ENCODE measurements at regions not wholly inside any gene's neighbourhood (a gene's known extent, or its start where the extent isn't known, plus 50 kb on each side); places are given as distances from the start of the nearest gene placed in this dataset.
"Not testable (repeated sequence)": the region's sequence is repeated elsewhere in the genome, so short reads cannot be mapped to it uniquely, and the experiment has no call there.

- H3K4me3 ChIP-seq (ENCODE audit: low read depth, low read length), result no peak overlapping the region
- TF ChIP-seq MYC (IDR thresholded peaks at IDR 0.05; ENCODE audit: low read depth, low read length), result no peak
- TF ChIP-seq CTCF (IDR thresholded peaks at IDR 0.05; ENCODE audit: low read depth, low read length), result no peak
- TF ChIP-seq POLR2A (IDR thresholded peaks at IDR 0.05; ENCODE audit: extremely low read depth, insufficient read length), result no peak
- no peak for TF ChIP-seq MAX (IDR thresholded peaks at IDR 0.05; ENCODE audit: low read depth, low read length)
- DNase-seq (ENCODE audit: low read depth), result no peak
These were observed 92.8 kb upstream of the TMTC2 start for GRCh38 chr12:82593901-82594396.

- H3K4me3 ChIP-seq (ENCODE audit: low read depth, low read length), result no peak overlapping the region
- no peak for DNase-seq (ENCODE audit: low read depth)
- TF ChIP-seq MAX (IDR thresholded peaks at IDR 0.05; ENCODE audit: low read depth, low read length), result no peak
- no peak for TF ChIP-seq POLR2A (IDR thresholded peaks at IDR 0.05; ENCODE audit: extremely low read depth, insufficient read length)
- no peak for TF ChIP-seq MYC (IDR thresholded peaks at IDR 0.05; ENCODE audit: low read depth, low read length)
- TF ChIP-seq CTCF (IDR thresholded peaks at IDR 0.05; ENCODE audit: low read depth, low read length), result no peak
These were observed 90.8 kb upstream of the TMTC2 start for GRCh38 chr12:82595941-82596340.

- DNase-seq (ENCODE audit: low read depth), result no peak
- no peak overlapping the region for H3K4me3 ChIP-seq (ENCODE audit: low read depth, low read length)
- no peak for TF ChIP-seq CTCF (IDR thresholded peaks at IDR 0.05; ENCODE audit: low read depth, low read length)
- no peak for TF ChIP-seq MAX (IDR thresholded peaks at IDR 0.05; ENCODE audit: low read depth, low read length)
- TF ChIP-seq POLR2A (IDR thresholded peaks at IDR 0.05; ENCODE audit: extremely low read depth, insufficient read length), result no peak
- TF ChIP-seq MYC (IDR thresholded peaks at IDR 0.05; ENCODE audit: low read depth, low read length), result no peak
These were observed 90.2 kb upstream of the TMTC2 start for GRCh38 chr12:82596483-82596882.

GRCh38 chr12:82600379-82600778, 86.3 kb upstream of the TMTC2 start:
- DNase-seq (ENCODE audit: low read depth), result no peak
- TF ChIP-seq MYC (IDR thresholded peaks at IDR 0.05; ENCODE audit: low read depth, low read length), result no peak
- TF ChIP-seq MAX (IDR thresholded peaks at IDR 0.05; ENCODE audit: low read depth, low read length), result no peak
- TF ChIP-seq CTCF (IDR thresholded peaks at IDR 0.05; ENCODE audit: low read depth, low read length), result no peak
- no peak for TF ChIP-seq POLR2A (IDR thresholded peaks at IDR 0.05; ENCODE audit: extremely low read depth, insufficient read length)
- no peak overlapping the region for H3K4me3 ChIP-seq (ENCODE audit: low read depth, low read length)

GRCh38 chr12:82603647-82604046, 83.1 kb upstream of the TMTC2 start:
- not testable (repeated sequence) for DNase-seq (ENCODE audit: low read depth); H3K4me3 ChIP-seq (ENCODE audit: low read depth, low read length)

- no peak overlapping the region for H3K4me3 ChIP-seq (ENCODE audit: low read depth, low read length)
- no peak for TF ChIP-seq CTCF (IDR thresholded peaks at IDR 0.05; ENCODE audit: low read depth, low read length)
- TF ChIP-seq MAX (IDR thresholded peaks at IDR 0.05; ENCODE audit: low read depth, low read length), result no peak
- no peak for TF ChIP-seq MYC (IDR thresholded peaks at IDR 0.05; ENCODE audit: low read depth, low read length)
- no peak for TF ChIP-seq POLR2A (IDR thresholded peaks at IDR 0.05; ENCODE audit: extremely low read depth, insufficient read length)
- no peak for DNase-seq (ENCODE audit: low read depth)
These were observed 81.6 kb upstream of the TMTC2 start for GRCh38 chr12:82605115-82605514.
